ENCODE measurements at regions not wholly inside any gene's neighbourhood (a gene's known extent, or its start where the extent isn't known, plus 50 kb on each side); places are given as distances from the start of the nearest gene placed in this dataset.
"Not testable (repeated sequence)": the region's sequence is repeated elsewhere in the genome, so short reads cannot be mapped to it uniquely, and the experiment has no call there.

DNA sequence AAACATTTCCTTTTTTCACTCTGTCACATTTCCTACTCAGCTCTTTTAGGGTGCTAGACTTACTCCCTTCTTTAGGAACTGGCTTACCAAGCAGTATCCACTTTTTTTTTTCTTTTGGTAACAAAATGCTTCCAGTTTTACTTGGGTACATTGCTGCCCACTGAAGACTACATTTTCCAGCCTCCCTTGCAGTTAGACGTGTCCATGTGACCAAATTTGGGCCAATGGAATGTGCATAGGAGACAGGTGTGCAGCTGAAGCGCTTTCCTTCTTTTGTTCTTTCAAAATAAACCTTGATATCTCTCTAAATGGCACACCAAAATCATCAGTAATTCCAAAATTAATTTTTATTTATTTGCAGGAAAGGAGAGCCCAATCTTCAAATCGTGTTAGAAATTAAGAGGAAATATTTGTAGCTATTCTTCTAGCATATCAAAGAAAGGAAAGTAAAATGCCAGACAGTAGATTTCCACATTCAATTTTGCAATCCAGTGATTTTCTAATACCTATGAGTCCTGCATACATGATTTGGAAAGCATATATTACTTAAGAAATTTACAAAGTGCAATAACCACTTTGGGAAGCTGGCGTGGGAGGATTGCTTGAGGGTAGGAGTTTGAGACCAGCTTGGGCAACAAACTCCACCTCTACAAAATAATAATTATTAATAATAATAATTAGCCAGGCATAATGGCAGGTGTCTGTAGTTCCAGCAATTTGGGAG is 422.0 kb upstream of the FRG2C start:
- no peak for DNase-seq (ENCODE audit: low read depth)

DNA sequence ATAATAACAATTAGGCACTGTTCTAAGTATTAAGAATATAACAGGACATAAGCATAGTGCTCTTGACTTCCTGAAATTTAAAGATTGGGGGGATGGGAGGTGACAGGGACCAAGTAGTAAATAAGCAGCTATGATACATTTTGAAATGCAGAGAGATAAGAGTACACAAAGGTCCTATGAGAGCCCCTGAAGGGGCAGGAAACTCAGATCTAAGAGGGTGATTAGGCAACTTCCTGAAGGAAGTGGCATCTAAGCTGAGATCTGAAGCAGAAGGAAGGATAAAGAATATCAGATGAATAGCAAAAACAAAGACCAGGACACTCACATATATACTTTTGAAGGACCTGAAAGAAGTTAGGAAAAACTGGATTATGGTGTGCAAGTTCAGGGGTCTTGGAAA is 415.2 kb upstream of the FRG2C start:
- no peak for DNase-seq (ENCODE audit: low read depth)

DNA sequence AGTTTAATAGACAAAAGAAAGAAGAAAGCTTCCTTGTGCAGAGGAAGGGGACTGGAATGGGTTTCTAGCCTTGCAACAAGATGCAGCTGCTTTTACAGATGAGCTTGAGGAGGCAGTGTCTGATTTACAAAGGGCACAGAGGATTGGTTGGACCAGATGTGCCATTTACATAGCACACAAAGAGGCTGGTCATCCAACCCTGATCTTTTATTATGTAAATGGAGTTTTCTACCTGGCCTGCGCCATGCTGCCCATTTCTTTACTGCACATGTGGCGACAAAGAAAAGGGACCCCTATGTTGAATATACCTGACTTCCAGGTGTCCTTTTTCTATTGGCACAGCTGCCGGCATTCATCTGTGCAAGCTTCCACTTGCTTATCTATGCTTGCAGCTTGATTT is 409.4 kb upstream of the FRG2C start:
- no peak for DNase-seq (ENCODE audit: low read depth)

DNA sequence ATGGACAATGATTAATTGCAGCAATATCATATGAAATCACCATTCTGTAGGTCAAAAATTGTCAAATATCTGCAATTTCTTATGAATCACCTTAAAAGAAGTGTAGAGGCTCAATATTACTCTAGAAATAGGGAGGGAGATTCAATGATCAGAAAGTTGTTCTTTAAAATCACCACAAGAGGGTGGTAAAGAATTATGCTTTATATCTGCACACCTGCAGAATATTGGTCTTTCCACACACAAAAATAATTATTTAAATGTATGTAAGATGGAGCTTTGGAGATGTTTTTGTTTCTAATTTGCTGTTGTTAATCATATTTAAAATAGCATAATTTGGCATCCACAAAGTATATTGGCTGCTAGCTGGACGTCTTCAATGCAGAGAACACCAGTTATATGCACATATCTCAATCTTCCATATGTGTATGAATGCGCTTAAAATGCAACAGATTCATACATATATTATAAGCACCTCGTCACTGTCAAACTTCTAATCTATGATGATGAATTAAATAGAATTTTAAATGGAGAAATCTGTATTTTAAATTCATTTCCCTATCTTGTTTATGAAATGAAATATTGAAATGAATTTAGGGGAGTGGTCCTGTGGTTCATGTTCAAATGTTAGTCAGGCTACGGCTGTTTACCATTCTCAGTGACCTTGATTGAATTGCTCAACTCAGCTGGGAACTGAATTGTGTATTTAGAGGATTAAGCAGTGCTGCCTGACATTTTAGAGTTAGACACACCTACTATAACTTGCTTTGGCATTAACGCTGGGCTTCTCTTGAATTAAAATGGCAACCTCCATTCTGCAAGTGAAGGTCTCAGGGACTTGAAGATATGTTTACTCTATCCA is 405.1 kb upstream of the FRG2C start:
- DNase-seq (ENCODE audit: low read depth) = peak; percentile 37

DNA sequence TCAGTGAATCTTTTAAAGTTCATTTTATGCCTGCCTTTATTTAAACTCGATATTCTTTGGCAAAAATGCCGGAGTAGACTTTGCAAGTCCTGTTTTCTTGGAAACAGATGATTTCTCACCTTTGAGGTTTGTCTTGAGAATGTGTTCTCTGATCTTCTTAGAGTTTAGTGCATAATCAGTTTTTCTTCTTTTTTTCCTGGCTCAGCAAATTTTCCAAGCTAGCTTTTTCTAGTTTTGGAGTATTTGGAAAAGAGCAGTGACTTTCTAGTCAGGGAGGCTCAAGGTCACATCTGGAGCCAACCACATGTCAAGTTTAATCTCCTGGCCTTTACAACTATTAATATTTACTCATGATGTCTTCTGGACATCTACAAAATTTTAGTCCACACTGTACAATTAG is 403.2 kb upstream of the FRG2C start:
- DNase-seq (ENCODE audit: low read depth) = not testable (repeated sequence)

DNA sequence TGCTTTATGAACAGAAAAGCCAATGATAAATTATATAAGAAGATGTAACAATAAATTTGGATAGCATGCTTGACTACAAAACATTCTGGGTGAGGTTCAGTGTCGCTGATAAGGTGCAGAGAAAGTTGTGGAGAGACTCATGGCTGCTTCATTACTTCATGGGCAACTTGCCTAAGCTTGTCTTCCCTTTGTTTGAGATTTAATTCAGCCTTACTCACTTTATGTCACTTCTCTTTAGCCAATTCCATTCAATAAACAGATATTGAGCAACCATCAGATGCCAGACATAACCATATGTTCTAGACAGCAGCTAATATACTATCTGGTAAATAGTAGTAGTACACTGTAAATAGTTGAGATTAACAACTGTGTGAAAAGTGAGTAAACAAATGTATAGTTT is 401.5 kb upstream of the FRG2C start:
- DNase-seq (ENCODE audit: low read depth) = no peak

DNA sequence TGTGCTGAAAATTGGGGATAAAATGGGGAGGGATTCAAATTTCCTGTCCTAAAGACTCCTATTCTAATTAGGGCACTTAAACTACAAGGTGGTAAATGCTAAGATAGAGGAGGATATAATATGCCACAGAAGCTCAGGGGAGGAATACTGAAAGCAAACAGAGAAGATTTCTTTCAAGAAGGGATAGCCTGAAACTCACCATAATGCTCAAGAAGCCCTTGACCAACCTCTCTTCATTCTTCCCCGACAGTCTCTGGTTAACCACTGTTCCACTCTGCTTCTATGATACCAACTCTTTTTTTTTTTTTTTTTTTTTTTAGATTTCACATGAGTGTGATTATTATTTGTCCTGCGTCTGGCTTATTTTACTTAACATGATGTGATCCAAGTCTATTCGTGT is 398.2 kb upstream of the FRG2C start:
- no peak for DNase-seq (ENCODE audit: low read depth)

DNA sequence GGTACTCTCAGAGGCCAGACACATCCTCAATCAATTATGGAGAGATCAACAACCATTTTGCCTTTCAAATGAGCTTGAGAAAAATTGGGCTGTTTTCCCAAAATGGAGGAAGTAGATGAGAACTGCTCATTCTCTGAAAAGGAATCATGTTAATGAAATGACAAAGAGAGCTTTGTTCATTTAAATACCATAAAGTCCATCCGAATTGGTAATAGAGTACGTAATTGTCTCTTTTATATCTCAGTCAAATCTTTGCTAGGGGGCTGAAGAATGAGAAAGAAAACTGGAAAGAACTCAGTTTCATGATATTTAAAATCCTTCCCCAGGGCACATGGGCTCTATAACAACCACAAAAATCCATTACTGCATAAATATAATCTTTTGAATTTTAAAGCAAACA is 395.6 kb upstream of the FRG2C start:
- DNase-seq (ENCODE audit: low read depth) = not testable (repeated sequence)

DNA sequence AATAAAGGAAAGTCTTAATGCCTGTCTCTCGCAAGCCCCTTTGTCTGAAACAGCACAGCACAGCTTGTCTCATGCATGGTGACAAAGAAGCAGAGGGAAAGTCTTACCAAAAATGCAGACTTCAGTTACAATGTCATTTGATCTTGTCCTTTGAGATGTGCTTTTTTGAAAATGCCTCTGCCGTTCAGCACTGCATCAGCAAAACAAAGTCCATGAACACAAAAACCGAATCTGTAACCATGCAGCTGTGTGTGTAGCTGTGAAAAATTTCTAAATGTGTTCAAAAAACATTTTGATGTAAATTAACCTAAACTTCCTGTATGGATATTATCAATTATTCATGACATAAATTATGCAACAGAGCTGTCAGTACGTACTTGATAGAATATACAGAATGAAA is 391.9 kb upstream of the FRG2C start:
- DNase-seq (ENCODE audit: low read depth) = not testable (repeated sequence)

DNA sequence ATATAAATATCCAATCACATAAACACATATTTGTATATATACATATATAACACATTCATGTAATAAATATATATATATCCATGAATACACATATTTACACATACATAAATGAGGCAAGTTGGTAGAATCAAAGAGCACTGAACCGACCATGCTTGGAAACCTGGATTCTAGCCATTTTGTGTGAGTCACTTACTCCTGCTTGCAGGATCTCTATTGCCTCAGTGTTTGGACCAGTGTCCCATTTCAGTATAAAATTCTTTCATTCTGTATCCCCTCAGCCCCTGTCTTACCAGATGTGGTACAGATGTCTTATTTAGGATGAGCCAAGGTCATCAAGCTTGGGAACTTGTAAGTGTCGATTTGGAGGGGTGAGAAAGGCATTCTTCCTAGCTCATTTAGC is 391.4 kb upstream of the FRG2C start:
- peak; percentile 4 for DNase-seq (ENCODE audit: low read depth)

DNA sequence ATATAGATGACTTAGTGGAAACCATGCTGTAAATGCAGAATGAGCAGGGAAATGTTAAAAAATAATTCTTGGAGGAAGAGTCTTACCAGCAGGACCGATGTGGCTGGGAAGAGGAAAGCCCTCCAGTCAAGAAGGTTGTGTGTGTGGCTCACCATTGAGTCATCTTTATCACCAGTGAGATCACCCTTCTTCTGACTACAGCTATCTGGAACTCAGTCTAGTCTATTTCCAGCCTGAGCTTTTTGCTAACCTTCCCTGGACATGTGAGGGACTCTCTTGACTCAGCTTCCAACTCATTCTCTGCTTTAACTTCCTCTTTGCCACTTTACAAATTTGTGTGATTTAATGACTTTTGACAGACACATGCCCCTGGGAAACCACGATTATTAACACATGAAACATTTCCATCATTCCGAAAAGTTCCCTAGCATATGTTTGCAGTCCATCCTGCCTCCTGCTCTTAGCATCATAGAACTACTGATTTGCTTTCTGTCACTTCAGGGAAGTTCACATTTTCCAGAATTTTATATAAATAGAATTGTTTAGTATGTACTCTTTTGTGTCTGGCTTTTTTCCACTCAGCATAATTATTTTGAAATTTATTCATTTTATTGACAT is 378.5 kb upstream of the FRG2C start:
- peak; percentile 56 for DNase-seq (ENCODE audit: low read depth)

DNA sequence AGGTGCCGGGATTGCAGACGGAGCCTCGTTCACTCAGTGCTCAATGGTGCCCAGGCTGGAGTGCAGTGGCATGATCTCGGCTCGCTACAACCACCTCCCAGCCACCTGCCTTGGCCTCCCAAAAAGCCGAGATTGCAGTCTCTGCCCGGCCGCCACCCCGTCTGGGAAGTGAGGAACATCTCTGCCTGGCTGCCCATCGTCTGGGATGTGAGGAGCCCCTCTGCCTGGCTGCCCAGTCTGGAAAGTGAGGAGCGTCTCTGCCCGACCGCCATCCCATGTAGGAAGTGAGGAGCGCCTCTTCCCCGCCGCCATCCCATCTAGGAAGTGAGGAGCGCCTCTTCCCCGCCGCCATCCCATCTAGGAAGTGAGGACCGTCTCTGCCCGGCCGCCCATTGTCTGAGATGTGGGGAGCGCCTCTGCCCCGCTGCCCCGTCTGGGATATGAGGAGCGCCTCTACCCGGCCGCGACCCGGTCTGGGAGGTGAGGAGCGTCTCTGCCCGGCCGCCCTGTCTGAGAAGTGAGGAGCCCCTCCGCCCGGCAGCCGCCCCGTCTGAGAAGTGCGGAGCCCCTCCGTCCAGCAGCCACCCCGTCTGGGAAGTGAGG is 375.1 kb upstream of the FRG2C start:
- not testable (repeated sequence) for DNase-seq (ENCODE audit: low read depth)

DNA sequence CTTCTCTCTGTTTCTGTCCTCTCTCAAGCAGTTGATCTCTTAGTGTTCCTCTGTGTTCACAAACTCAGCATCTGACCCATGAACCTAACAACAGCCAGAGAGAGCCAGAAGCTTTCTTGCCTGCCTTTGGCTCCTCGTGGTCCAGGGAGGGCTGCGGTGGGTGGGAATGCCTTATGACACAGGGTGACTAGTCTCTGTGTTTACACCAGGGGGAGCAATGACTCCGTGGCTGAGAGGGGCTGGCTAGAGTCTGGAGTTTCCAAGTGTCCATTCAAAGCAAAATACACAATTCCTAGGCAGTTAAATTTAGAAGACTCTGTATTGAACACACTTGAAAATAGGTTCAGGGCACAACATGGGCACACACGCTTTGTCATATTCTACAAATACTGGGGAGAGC is 370.0 kb upstream of the FRG2C start:
- DNase-seq (ENCODE audit: low read depth) = peak; percentile 13

DNA sequence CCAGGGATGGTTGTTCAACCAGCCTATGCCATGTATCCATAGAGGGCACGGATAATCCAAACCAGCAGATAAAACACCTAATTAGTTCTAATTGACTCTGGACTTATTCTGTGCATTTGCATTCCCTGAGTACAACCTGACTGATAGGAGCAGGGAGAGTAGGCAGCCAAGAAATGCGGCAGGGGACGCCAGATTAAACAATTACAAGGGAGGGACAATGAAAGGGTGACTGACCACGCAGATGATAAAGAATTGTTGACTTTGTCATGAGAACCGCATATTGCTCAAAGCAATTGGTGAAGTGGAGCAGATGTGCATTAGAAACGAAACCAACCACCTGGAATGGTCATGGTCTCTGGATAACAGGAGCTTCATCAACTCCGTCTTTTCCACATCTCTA is 369.1 kb upstream of the FRG2C start:
- DNase-seq (ENCODE audit: low read depth) = no peak

DNA sequence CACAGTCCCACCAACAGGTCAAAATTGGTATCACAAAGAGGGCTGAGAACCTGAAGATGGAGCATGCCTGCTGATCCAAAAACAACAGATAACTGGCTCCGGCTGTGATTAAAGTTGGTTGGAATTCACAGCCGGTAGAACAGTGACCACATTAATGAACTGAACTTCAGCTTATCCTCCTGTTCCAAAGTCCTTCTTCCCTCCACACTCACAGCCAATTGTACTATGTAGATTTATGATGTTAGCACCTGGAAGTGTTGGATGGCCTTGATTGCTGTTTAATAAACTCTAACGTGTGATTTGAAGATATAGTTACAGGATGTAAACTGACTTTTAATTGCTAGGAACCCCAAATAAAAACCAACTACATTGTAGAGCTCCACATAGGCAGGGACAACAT is 367.3 kb upstream of the FRG2C start:
- DNase-seq (ENCODE audit: low read depth) = no peak

DNA sequence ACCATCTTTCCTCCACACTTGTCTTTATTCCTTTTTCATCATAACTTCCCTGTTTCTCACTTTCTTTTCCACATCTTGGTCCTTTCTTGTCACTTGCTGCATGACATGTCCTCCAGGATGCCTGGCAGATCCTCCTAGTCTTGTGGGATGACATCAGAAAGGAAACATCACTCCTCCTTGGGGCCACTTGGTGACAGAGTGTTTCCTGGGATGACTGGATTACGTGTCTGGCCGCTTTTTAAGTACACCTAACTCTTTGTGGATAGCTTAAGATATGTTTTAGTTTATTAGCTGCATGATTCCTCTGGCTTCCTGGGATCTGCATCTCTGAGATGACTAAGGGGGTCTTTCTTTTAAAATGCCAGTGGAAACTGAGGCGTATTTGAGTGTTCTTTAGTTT is 363.5 kb upstream of the FRG2C start:
- no peak for DNase-seq (ENCODE audit: low read depth)

DNA sequence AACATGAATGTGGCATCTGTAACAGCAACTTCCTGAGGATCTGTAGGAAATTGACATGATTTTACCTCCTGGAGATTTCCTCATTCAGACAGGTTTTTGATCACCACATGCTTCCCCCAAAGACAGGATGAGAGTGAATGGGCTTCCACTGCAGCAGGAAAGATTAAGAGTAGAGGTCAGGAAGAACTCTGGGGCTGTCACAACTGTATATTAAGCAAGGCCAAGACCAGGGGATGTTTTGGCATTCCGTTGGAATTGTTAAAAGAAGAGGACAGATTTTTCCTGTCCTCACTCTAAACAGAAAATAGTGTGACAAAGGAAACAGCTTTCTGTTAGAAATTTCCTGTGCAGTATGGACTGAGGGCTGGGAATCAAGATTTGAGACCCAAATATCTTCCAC is 363.1 kb upstream of the FRG2C start:
- not testable (repeated sequence) for DNase-seq (ENCODE audit: low read depth)

DNA sequence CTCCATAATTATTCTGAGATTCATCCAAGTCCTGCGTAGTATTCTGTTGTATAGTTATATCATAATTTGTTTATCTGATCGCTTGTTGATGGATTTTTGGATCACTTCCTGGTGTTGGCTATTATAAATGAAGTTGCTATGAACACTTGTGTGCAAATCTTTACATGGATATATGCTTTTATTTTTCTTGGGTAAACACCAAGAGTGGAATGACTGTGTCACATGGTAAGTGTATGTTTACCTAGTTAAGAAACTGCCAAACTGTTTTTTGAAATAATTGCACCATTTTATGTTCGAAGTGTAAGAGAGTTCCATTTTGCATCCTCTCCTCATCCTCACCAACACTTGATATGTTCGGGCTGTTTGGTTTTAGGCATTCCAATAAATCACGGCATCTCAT is 360.4 kb upstream of the FRG2C start:
- DNase-seq (ENCODE audit: low read depth) = no peak

DNA sequence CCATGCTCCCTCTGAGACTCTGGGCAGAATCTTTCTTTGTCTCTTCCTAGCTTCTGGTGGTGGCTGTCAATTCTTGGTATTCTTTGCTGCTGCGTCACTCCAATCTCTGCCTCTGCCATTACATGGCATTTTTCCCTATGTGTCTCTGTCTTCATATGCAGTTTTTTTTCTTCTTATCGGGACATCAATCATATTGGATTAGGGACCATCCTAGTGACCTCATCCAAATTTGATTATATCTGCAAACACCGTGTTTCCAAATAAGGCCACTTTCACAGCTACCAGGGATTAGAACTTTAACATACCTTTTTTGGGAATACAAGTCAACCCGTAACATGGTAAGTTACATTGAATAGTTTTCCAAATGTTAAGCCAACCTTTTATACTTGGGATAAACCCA is 358.2 kb upstream of the FRG2C start:
- no peak for DNase-seq (ENCODE audit: low read depth)

DNA sequence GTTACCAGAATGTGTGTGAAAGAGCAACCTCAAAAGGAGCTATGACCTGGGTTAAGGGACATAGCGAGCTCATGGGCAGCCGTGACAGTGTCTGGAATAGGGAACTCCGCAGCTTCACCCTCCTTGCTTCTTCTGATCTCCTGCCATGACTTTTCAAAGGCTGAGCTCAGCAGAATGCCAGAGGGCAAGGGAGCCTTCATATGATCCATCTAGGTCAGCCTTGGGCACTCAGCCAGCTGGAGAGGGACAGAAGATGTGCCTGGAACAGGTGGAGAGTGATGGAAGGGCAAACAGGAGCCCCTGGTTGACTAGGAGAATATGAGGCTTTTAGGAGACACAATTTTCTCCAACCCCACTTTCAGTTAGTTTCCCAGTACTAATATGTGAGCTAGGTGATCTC is 352.8 kb upstream of the FRG2C start:
- not testable (repeated sequence) for DNase-seq (ENCODE audit: low read depth)

DNA sequence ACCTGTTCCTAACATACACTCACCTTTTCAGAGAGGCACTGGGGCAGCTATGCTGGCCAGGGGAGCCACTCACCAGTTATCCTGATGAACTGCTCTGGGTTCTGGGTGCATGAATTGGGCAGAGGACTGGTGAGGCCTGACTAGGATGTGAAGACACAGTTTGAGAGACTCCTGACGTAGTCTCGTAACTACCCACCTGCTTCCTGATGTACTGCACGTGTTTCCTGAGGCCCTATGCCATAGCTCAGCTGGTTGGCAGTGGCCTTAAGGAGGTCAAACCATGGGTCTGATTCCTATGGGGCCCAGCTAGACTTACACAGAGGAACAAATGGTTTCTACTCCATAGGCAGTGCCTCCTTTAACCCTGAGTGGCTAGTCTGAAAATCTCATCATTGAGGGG is 351.7 kb upstream of the FRG2C start:
- not testable (repeated sequence) for DNase-seq (ENCODE audit: low read depth)

DNA sequence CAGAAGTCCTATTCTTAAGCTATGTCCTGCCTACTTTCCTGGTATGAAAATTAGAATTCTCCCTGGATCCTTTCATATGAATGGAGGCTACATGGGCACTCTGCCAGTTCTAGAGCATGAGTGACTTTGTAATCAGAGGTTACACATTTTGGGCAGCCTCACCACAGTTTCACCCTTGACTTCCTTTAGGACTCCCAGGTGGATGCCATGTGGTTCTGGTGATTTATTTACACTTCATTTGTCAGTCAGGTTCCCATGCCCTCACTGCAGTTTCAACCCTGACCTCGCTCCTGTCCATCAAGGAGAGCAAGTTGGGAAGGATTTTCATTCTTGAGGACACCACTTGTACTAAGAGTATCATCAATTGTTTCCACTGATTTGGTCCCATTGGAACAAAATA is 344.4 kb upstream of the FRG2C start:
- not testable (repeated sequence) for DNase-seq (ENCODE audit: low read depth)

DNA sequence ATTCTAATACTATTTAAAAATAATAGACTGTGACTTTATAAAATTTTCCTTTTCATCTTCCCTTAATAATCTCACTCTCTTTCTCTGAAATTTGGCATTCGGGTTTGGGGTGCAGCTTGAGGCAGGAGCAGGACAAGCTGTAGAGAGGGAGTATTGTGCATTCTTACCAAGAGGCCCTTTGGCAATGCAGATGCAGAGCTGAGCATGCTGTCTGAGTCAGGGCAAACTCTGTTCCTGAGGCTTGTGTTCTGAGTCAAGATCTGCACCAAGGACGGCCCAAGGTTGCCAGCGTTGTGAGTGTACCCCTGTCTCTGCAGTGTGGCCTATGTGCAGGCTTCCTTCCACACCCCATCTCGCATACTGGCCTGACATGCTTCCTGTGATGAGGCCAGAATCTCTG is 343.8 kb upstream of the FRG2C start:
- DNase-seq (ENCODE audit: low read depth) = no peak

Measured in ELR (cell line).